HG02588 (cell line): ENCODE measurements at regions not wholly inside any gene's neighbourhood (a gene's known extent, or its start where the extent isn't known, plus 50 kb on each side); places are given as distances from the start of the nearest gene placed in this dataset.

Source experiments
- ATAC-seq: cut with Tn5 transposase; IDR thresholded peaks from one replicate; pipeline ENCODE4 v1.9.1; 2021; ENCODE audit warnings: mild to moderate bottlenecking, moderate library complexity; ENCODE audit not compliant: unreplicated experiment

GRCh38 chr2:145316496-145316895 is 796.6 kb upstream of the ZEB2 start:
- ATAC-seq, result no peak

- no peak for ATAC-seq
Measured at GRCh38 chr2:145315053-145315452, 795.1 kb upstream of the ZEB2 start.

GRCh38 chr2:145314119-145314633 is 794.3 kb upstream of the ZEB2 start:
- ATAC-seq, result no peak

- ATAC-seq, result no peak
Measured at GRCh38 chr2:145305889-145306288, 786.0 kb upstream of the ZEB2 start.

GRCh38 chr2:145304501-145304900 is 784.6 kb upstream of the ZEB2 start:
- ATAC-seq, result no peak

DNA sequence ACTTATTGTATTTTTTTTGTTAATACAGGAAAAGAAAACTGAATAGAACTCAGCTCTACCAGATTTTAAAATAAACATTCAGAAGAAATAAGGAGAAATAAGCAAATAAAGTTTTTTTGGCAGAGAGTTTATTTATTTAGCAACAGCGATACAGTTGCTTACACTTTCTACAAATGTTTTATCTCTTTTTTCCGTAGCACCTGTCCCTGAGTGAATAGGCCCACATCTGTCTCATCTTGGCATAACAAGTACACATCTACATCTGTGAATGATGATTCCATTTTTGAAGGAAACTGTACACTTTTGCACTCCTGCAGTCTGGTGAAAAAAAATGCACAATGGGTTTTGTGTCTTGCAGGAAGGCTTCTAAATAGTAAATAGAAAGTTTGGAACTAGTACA is 783.6 kb upstream of the ZEB2 start:
- no peak for ATAC-seq

DNA sequence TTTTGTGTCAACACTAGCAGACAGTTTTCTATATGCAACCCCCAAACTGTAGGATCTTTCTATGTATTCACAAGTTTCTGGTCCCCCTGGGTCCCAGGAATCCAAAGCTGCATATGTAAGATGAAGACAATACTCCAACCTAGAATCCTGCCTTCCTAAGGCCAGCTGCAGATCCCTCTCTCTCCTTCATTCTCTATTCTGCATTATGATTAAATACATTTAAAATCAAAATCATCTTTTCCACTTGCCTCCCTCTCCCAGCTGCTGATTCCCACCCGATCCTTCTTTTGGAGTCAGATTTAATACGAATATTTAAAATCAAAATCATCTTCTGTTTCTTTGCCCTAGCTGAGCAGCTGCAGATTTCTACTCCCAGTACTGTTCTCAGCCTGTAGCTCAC is 783.0 kb upstream of the ZEB2 start:
- ATAC-seq, result no peak

GRCh38 chr2:145302451-145302850 is 782.5 kb upstream of the ZEB2 start:
- ATAC-seq, result no peak

- ATAC-seq, result no peak
Measured at GRCh38 chr2:145299368-145299767, 779.4 kb upstream of the ZEB2 start.

DNA sequence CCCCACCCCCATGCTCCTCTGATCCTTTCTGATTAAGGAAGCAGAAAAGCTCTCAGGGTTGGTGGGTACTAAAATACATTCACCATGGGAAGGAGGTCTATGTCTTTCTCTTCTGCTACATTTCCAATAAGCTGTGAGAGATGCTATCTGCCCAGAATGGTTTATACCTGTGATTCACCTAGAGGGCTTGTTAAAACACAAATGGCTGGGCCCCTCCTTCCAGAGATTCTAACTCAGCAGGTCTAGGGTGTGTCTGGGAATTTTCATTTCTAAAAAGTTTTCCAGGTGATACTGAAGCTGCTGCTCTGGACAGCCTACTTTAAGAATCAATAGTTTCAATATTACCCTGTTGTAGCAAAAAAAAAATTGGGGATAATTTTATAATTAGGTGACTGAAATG is 772.2 kb upstream of the ZEB2 start:
- ATAC-seq, result no peak

GRCh38 chr2:145290986-145291385 is 771.1 kb upstream of the ZEB2 start:
- no peak for ATAC-seq

- no peak for ATAC-seq
Measured at GRCh38 chr2:145289946-145290345, 770.0 kb upstream of the ZEB2 start.

DNA sequence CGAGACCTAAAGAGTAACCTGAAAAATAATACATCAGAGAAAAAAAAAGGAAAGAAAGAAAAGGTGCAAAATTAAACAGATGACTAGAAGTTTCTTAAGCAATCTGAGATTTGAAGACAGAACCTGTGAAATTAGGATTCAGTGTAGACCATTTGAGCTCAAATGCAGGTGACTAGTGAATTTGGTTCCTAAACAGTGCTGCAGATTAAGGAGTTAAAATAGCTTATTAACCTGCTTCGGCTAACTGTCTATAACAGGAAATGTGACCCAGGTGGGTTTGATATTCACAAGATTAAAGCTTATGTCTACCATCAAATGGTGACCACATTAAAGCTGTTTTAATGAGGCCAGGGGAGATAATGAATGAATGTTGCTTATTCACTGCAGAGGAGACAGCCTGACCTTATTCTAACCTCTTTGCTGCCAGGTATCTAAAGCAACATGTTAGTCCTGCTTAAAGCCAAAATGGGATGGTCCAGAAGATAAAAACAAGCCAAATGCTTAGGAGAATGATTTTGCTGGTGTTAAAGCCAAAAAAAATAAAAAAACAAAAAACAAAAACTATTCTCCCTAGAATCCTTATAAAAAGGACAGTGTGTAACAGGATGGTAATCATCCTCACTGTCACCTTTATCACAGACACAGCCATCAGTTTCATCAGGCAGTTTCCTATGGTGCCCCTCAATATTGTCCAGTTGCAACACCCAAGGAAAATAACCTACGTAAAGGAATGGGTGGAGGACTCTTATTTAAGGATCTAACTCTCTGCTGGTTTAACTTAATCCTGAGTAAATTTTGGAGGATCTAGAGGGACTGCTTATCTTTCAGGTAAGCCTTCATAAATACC is 769.0 kb upstream of the ZEB2 start:
- ATAC-seq, result no peak

DNA sequence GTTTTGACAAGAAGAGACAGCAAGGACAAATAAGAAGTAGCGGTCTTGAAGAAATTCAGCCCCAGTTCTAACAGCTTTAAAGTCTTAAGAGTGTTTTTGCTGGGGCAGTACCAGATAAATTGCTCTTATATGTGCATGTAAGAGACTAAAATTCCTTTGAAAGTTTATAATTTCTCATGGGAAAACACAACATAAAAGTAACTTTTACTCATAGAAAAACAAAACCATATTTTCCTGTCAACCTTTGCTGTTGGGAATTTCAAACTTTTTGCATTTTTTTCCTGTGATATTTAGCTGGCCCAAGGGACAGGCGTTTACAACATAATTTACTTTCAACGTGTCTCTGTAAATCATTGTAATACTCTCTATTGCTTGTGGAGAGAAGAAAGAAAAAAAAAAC is 767.8 kb upstream of the ZEB2 start:
- no peak for ATAC-seq

DNA sequence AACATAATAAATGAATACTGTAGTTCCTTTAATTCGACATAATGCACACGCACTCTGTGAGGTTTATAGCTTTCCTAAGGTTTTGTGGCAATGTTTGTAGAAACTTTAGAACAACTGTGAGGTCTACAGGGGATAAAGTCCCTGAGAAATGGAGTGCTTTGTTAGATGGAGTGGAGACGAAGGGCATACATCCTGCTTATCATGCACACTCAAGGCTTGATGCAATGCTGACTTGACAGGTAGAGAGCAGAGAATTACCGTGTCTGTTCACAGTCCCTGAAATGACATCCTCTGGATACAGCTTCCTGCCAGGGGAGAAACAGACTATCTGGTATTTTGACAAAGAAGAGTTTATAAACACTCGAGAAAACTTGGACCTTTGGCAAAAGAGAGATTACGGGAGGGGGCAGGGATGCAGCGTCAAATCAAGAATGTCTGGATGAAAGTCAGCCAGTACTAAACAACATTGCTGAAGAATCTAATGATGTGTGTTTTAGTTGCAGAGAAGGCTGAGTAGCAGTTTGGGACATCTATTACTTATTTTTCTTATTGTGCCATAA is 766.9 kb upstream of the ZEB2 start:
- no peak for ATAC-seq

DNA sequence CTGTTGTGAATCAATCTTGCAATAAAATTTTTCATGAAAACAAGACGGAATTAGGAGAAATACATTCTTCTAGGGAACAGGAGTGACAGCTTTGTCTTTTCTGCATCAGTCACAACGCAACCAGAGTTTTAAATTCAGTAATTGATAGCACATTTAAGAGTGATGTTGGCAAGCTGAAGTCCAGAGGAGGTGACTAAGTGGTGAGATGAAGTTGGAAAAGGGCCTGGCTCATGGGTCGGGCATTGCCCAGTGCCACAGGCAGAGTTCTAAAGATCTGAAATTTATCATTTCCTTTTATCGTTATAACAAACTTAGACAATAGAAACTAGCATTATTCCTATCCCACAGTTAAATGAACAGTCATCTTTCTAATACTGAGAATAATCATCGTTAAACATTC is 764.6 kb upstream of the ZEB2 start:
- ATAC-seq, result no peak

- ATAC-seq, result no peak
Measured at GRCh38 chr2:145283131-145283530, 763.2 kb upstream of the ZEB2 start.

DNA sequence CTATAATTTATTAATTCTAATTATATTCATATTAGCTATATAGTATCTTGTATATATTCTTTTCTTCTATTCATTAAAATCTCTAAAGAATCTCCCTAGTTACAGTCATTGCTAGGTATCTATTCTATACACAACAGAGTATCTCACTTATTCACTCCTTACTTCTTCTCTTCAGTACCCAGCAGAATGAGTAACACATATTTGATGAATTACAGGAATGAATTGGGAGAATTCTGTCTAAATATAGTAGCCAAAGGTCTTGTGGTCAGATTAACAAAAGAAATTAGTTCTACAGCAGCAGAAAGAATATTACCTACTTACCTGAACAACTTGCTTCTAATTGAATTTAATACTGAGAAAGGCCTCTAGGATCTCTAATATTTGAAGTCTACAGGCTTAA is 758.0 kb upstream of the ZEB2 start:
- no peak for ATAC-seq

DNA sequence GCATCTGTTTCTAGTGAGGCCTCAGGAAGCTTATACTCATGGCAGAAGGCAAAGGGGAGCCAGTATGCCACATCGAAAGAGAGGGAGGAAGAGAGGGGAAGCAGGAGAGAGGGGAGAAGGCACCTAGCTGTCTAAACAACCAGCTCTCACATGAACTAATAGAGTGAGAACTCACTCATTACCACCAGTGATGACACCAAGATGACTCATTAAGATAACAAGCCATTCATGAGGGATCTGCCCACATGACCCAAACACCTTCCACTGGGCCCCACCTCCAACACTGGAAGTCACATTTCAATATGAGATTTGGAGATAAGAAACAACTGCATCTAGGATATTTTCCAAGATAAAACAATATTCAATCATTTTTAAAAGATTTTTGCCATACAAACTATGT is 753.9 kb upstream of the ZEB2 start:
- no peak for ATAC-seq

DNA sequence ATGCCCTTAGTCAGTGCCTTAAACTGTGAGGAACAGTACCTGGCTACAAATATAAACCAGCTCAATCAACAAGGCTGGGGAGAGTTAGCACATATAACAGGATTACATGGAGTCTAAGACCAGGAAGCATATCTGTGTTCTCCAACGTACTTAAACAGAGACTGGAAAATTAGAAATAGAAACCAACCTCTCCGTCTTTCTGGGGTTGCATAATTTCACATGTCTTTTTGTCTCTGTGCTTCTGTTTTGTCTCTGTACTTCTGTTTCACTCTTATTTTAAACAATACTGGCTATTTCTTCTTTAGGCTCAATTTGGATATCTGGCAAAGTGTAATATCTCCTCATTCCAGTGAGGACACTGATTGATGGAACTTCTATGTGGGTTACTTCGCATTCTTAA is 749.0 kb upstream of the ZEB2 start:
- no peak for ATAC-seq

GRCh38 chr2:145267451-145267850 is 747.5 kb upstream of the ZEB2 start:
- no peak for ATAC-seq

DNA sequence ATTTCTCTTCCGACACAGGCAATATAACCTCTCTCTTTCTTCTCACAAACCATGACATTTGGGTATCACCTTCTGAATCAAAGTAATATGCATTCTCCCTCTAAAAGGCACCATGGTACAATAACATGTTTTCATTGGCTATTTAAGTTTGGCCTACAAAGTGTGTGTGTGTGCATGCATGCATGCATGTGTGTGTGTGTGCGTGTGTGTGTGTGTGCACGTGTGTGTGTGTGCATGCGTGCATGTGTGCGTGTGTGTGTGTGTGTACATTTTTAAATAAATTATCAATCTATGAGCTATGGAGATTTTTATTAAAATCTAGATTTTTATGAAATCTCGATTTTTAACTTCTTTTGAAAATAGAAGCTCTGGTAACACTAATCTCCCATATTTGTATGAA is 745.3 kb upstream of the ZEB2 start:
- no peak for ATAC-seq

GRCh38 chr2:145260674-145261073 is 740.8 kb upstream of the ZEB2 start:
- ATAC-seq, result no peak
